ENCODE measurements at regions not wholly inside any gene's neighbourhood (a gene's known extent, or its start where the extent isn't known, plus 50 kb on each side); places are given as distances from the start of the nearest gene placed in this dataset.

GRCh38 chr4:157977086-157977485 is 195.7 kb downstream of the GASK1B start:
- TF ChIP-seq EZH2 (IDR thresholded peaks at IDR 0.05) (no peak), POLR2AphosphoS5 (IDR thresholded peaks at IDR 0.05; ENCODE audit: borderline replicate concordance, low read depth, low read length) (no peak), FOXP2 (optimal IDR thresholded peaks at IDR 0.05; ENCODE audit: control extremely low read depth, extremely low read length, insufficient read depth) (no peak)

All from SK-N-MC (cell line).